Parathyroid adenoma (tissue), 2 donors: ENCODE measurements at regions not wholly inside any gene's neighbourhood (a gene's known extent, or its start where the extent isn't known, plus 50 kb on each side); places are given as distances from the start of the nearest gene placed in this dataset.
"Not testable (repeated sequence)": the region's sequence is repeated elsewhere in the genome, so short reads cannot be mapped to it uniquely, and the experiment has no call there.

Experiments
- H2AFZ ChIP-seq: fragments of 300-600 bp; sonication (generic); one replicate; pipeline ENCODE4 v1.7.0; 2017; ENCODE audit warnings: antibody characterized with exemption, mild to moderate bottlenecking
- H3K27ac ChIP-seq: fragments of 300-600 bp; sonication (generic); one replicate; pipeline ENCODE4 v1.7.0; 2017
- H3K27me3 ChIP-seq: fragments of 300-600 bp; sonication (generic); one replicate; pipeline ENCODE4 v1.7.0; 2017; ENCODE audit warnings: low read length; ENCODE audit not compliant: control insufficient read depth, insufficient read depth
- H3K36me3 ChIP-seq: fragments of 300-600 bp; sonication (generic); one replicate; pipeline ENCODE4 v1.7.0; 2017; ENCODE audit warnings: low read length; ENCODE audit not compliant: control insufficient read depth, insufficient read depth
- H3K4me1 ChIP-seq: fragments of 300-600 bp; sonication (generic); one replicate; pipeline ENCODE4 v1.7.0; 2017; ENCODE audit warnings: control low read depth
- H3K4me2 ChIP-seq: fragments of 300-600 bp; sonication (generic); one replicate; pipeline ENCODE4 v1.7.0; 2017; ENCODE audit warnings: low read length
- H3K4me3 ChIP-seq: fragments of 300-600 bp; sonication (generic); one replicate; pipeline ENCODE4 v1.7.0; 2017; ENCODE audit warnings: low read depth, low read length
- H3K79me2 ChIP-seq: fragments of 300-600 bp; sonication (generic); one replicate; pipeline ENCODE4 v1.7.0; 2017; ENCODE audit warnings: control low read depth
- H3K9ac ChIP-seq: fragments of 300-600 bp; sonication (generic); one replicate; pipeline ENCODE4 v1.7.0; 2017; ENCODE audit warnings: mild to moderate bottlenecking
- H3K9me3 ChIP-seq: fragments of 300-600 bp; sonication (generic); one replicate; pipeline ENCODE4 v1.7.0; 2017; ENCODE audit warnings: low read length; ENCODE audit not compliant: control insufficient read depth
- CTCF ChIP-seq: fragments of 300-600 bp; sonication (generic); IDR thresholded peaks from one replicate; pipeline ENCODE4 v1.7.0; 2017; ENCODE audit warnings: antibody characterized with exemption, mild to moderate bottlenecking
- donor health status: primary hyperparathyroidism.

- H3K27me3 ChIP-seq = no peaks in the 10 kb centered on the region
- H3K9ac ChIP-seq = no peak overlapping the region
- no peaks in the 10 kb centered on the region for H3K4me1 ChIP-seq
- H3K9me3 ChIP-seq = no peaks in the 10 kb centered on the region
- H2AFZ ChIP-seq = no peak overlapping the region
- no peak overlapping the region for H3K4me2 ChIP-seq
- no peaks in the 10 kb centered on the region for H3K79me2 ChIP-seq
- no peak overlapping the region for H3K4me3 ChIP-seq
- TF ChIP-seq CTCF = no peak
- no peak overlapping the region for H3K27ac ChIP-seq
- no peaks in the 10 kb centered on the region for H3K36me3 ChIP-seq
Measured at GRCh38 chr5:79924936-79925893, 65.8 kb downstream of the MTX3 start.

GRCh38 chr5:79923431-79923830 lies 67.6 kb downstream of the MTX3 start:
- Histone ChIP-seq H3K36me3 (no peaks in the 10 kb centered on the region), H3K79me2 (no peaks in the 10 kb centered on the region), H3K4me2 (no peak overlapping the region), H3K9me3 (no peaks in the 10 kb centered on the region), H3K27me3 (no peaks in the 10 kb centered on the region), H3K9ac (no peak overlapping the region), H3K4me1 (no peaks in the 10 kb centered on the region), H3K27ac (no peak overlapping the region), H3K4me3 (no peak overlapping the region), H2AFZ (no peak overlapping the region)
- TF ChIP-seq CTCF = no peak

GRCh38 chr5:79922626-79923025 lies 68.4 kb downstream of the MTX3 start:
- Histone ChIP-seq H3K36me3 (no peaks in the 10 kb centered on the region), H3K9me3 (no peaks in the 10 kb centered on the region), H2AFZ (no peak overlapping the region), H3K4me1 (no peaks in the 10 kb centered on the region), H3K9ac (no peak overlapping the region), H3K4me3 (no peak overlapping the region), H3K27me3 (no peaks in the 10 kb centered on the region), H3K27ac (no peak overlapping the region), H3K79me2 (no peaks in the 10 kb centered on the region), H3K4me2 (no peak overlapping the region)
- no peak for TF ChIP-seq CTCF

GRCh38 chr5:79907452-79907851 lies 83.6 kb downstream of the MTX3 start:
- H3K4me2 ChIP-seq, H2AFZ ChIP-seq, H3K4me3 ChIP-seq, H3K27me3 ChIP-seq, H3K9me3 ChIP-seq, H3K4me1 ChIP-seq, H3K9ac ChIP-seq, H3K36me3 ChIP-seq, H3K27ac ChIP-seq, H3K79me2 ChIP-seq: not testable (repeated sequence)

GRCh38 chr5:79902571-79902970 lies 88.5 kb downstream of the MTX3 start:
- H3K4me3 ChIP-seq, H2AFZ ChIP-seq, H3K9ac ChIP-seq, H3K27ac ChIP-seq, H3K27me3 ChIP-seq, H3K9me3 ChIP-seq, H3K36me3 ChIP-seq, H3K4me1 ChIP-seq, H3K79me2 ChIP-seq, H3K4me2 ChIP-seq: not testable (repeated sequence)
